Bone marrow (tissue), 2 donors: ENCODE measurements at regions not wholly inside any gene's neighbourhood (a gene's known extent, or its start where the extent isn't known, plus 50 kb on each side); places are given as distances from the start of the nearest gene placed in this dataset.

Source experiments
- DNase-seq, 2 donors: peaks; one replicate each; lab custom pipeline; 2025; lab: John Stamatoyannopoulos, UW

DNA sequence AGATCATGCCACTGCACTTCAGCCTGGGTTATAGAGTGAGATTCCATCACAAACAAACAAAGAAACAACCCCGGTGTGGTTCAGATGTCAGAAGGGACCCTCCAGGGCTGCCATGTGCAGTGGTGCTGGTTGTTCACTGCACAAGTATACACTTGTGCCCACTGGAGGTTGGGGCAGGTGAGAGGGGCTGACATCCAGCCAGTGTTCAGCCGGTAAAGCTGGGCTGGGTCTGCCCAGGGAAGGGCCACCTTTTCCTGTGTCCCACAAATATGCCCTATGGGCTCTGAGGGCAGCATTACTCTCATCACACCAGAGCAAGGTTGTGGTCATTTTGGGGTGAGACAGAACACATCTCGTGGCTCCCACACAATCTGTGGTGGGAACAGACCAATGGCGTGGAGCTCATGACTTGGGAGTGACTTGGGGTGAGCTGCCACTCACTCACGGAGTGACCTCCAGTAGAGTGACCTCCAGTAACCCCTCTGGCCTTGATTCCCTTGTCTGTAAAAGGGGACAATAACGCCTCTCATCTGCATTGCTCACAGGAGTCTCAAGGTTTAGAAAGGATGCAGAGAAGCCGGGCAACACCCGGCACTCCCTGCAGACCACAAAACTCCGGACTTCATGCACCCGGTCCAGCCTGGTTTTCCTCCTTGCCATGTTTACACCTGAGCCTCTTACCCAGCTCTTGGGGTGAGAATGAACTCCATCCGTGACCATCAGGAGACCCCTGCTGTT lies 69.0 kb upstream of the VRK1 start:
- DNase-seq, result no peak

DNA sequence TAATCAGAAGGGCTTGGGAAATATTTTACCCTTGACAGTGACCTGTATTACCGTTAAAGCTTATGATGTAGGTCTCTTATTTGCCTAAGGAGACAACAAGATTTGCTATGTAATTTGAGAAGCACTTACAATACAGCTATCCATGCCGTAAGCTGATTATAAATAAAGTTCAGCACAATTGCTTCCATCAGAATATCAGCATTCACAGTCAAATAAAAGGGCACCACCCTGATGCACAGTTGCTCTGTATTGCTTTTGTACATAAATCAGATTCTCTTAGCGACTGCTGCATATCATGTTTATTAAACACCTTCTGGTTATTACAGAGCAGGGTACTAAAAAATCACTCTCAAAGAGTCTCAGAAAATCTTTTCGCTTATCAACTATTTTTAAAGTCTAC lies 67.3 kb upstream of the VRK1 start:
- no peak for DNase-seq

- no peak for DNase-seq
These were observed 66.8 kb upstream of the VRK1 start for GRCh38 chr14:96730386-96730785.

DNA sequence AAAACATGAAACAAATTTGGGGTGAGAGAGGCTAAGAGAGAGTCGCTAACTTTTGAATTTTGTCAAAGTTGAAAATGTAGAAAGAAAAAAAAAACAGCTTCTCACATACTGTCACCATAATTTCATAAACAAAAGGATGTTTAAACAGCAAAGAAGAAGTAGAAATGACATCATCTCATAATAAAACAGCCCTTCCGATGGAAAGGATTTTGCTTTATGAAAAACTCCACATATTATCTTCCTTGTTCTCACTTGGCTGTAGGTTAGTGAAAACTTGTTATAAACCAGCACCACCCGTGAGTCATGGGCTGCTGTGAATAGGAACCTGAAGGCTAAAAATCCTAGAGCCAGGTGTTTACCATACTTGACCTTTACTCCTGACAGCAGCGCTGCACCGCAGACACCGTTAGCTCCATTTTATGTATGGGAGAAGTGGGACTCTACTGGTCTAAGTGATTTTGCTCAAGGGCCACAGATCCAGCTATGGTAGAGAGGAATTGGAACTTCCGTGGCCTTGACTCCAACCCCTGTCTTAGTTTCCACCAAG lies 63.0 kb upstream of the VRK1 start:
- no peak for DNase-seq

DNA sequence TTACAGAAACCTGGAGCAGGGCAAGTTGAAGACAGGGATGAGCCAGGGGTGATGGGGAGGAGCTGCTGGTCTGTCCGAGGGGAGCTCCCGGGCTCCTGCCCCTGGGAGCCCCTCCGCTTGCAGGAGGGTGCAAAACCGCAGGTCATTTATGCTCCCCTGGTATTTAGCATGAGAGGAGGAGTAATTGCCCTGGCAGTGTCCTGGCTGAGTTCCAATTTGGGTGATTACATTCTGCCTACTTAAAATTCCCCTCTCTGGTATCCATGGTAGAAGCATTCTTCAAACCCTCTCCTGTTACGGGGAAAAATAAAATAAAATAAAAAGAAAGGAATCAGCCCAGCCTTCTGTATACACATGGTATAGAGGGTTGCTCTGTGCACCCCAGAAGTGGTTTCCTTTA lies 61.7 kb upstream of the VRK1 start:
- DNase-seq, result no peak

DNA sequence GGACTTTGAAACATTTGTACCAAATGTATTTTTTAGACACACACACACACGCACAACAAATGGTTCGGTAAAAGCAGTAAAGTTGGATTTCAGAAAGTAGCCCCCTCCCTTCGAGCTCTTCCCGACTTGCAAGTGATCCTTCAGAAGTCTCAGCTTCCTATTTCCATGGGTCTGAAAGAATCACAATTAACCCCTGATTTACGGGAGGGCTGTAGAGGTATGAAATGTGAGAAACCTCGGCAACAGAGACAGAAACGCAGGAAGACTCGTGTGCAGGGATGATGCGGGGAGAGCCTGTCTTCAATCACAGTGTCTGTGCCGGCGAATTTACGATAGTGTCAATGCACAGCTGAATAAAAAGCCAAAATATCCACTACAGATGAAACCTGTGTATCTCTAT lies 60.7 kb upstream of the VRK1 start:
- DNase-seq, result no peak

GRCh38 chr14:96737881-96738280 lies 59.3 kb upstream of the VRK1 start:
- DNase-seq, result no peak

DNA sequence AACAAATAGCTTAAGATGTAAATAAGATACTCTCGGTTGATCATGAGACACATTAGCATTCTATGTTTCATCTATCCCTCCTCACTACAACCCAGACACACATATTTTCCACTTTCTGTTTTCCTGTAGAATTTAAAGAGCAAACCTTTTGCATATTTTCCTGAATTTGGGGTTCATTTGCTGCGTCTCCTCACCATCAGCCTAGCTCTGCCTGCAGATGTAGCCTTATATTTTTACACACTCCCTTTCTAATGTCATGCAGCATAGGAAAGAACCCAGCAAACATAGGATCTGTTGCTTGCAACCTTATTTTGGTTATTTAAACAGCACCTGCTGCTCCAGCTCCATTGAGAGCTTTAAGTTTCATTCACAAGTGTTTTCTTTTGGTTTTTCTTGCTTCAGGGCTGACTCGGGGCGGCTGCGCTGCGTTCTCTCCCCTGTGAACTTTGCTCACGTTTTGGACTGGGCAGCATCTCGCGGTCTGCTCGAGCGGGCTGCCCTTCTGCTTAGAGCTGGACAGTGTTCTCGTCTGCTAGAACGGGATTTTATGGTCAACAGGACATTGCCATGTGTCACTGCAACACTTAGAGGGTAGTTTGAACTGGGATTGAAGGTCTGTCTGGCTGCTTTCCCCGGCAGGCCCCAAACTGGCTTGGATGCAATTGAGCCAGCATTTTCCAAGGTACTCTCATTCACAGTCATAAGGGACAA lies 57.8 kb upstream of the VRK1 start:
- DNase-seq, result no peak

- DNase-seq, result peak in 1 of 2 donors; percentile 14
These were observed 55.8 kb upstream of the VRK1 start for GRCh38 chr14:96741151-96741977.

DNA sequence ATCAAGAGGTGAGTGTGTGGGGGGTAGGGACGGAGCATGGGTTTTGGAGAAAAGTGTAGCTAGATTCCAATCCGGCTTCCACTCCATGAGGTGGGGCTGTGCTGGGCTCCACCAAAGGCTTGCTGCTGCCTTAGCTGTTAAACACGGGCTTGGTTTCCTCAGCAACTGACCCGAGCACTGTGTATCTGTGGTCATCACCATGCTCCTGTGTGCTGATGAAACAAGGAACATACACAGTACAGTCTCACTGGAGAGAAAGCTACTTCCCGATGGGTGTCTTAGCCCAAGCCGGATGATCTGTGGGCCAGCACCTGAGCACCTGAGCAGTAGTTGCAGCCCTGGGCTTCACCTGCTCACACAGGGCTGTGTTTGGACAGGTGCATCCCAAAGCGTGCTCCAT lies 52.9 kb upstream of the VRK1 start:
- no peak for DNase-seq

DNA sequence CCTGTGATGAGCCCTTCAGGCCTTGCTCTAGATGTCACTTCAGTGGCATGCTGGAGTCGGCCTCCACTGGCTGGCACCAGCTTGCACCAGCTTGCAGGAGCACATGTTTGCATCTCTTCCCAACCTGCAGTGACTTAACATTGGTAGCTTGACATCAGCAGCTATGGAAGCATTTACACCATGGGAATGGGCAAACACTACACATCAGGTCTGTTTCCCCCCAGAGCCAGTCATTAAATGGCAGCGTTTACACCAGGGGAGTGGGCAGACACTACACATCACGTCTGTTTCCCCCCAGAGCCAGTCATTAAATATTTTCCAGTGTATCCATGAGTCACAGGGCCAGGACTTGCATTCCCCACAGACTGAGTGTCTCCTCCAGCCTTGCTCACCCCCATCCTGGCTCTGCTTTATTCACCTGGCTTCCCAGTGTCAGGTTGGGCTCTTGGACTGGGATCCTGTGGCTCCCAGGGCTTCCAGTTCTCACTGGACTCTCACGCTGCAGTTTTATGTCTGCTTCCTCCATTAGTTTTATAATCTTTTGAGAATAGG lies 51.6 kb upstream of the VRK1 start:
- no peak for DNase-seq

GRCh38 chr14:96746101-96746500 lies 51.1 kb upstream of the VRK1 start:
- DNase-seq, result no peak

DNA sequence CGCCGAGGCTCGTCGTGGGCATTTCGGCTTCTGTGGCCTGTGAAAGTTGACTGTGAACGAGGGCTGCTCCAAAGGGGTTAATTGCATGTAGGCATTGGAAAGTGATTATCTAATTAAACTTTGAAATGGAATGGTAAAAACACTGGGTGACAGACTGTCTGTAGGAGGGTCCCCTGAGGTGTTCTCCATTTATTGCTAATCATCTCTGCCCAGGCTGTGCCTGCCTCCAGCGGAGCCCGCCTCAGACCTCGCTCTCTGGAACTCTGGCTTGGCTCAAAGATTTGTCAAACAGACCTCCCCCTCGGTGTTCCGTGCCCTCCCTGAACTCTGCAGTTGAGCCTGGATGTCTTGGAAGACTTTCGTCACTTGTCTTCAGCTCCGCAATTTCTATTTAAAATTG lies 50.2 kb upstream of the VRK1 start:
- DNase-seq, result no peak
